ENCODE measurements at regions not wholly inside any gene's neighbourhood (a gene's known extent, or its start where the extent isn't known, plus 50 kb on each side); places are given as distances from the start of the nearest gene placed in this dataset.

- TF ChIP-seq, protein P1, sequence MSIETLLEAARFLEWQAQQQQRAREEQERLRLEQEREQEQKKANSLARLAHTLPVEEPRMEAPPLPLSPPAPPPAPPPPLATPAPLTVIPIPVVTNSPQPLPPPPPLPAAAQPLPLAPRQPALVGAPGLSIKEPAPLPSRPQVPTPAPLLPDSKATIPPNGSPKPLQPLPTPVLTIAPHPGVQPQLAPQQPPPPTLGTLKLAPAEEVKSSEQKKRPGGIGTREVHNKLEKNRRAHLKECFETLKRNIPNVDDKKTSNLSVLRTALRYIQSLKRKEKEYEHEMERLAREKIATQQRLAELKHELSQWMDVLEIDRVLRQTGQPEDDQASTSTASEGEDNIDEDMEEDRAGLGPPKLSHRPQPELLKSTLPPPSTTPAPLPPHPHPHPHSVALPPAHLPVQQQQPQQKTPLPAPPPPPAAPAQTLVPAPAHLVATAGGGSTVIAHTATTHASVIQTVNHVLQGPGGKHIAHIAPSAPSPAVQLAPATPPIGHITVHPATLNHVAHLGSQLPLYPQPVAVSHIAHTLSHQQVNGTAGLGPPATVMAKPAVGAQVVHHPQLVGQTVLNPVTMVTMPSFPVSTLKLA (conservative IDR thresholded peaks at IDR 0.05) = no peak
- TF ChIP-seq MGA (IDR thresholded peaks at IDR 0.05) (peak; percentile 54; the same call in 1 of the 2 replicates), EGR1 (conservative IDR thresholded peaks at IDR 0.05) (peak; percentile 53), TAF1 (IDR thresholded peaks at IDR 0.05; ENCODE audit: control insufficient read depth, extremely low read depth, insufficient read depth, low read length, severe bottlenecking) (peak; percentile 65)
These were observed 1425.4 kb downstream of the FOXD4L5 start (continued) for GRCh38 chr9:63859475-63860215.
